ENCODE measurements at regions not wholly inside any gene's neighbourhood (a gene's known extent, or its start where the extent isn't known, plus 50 kb on each side); places are given as distances from the start of the nearest gene placed in this dataset.

DNA sequence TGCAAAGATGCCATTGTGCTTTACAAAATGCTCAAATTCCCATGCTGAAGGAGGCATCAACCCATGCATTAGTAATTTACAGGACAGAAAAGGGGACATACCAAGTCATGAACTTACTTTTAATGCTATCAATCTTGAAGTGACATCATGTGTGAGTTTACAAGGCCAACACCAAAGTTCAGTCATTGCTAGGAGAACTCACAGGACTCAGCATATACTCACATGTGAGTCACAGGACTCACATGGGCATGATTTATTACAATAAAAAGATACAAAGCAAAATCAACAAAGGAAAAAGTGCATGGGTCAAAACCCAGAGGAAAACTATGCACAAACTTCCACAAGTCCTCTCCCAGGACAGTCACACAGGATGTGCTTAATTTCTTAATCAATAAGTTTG, 1656.0 kb downstream of the MRPL39 start:
- TF ChIP-seq EP300 (IDR thresholded peaks at IDR 0.05) (no peak), CTCF (IDR thresholded peaks at IDR 0.05) (no peak)
